NCI-H226 (cell line): ENCODE measurements at regions not wholly inside any gene's neighbourhood (a gene's known extent, or its start where the extent isn't known, plus 50 kb on each side); places are given as distances from the start of the nearest gene placed in this dataset.
"Not testable (repeated sequence)": the region's sequence is repeated elsewhere in the genome, so short reads cannot be mapped to it uniquely, and the experiment has no call there.

Experiments used
- DNase-seq: peaks from one replicate; pipeline ENCODE4 v3.0.0-alpha.2; 2015

GRCh38 chr4:40681600-40681999, 51.9 kb upstream of the RBM47 start:
- no peak for DNase-seq

GRCh38 chr4:40682290-40683101, 52.8 kb upstream of the RBM47 start:
- DNase-seq: no peak

GRCh38 chr4:40683536-40684145, 54.0 kb upstream of the RBM47 start:
- DNase-seq: not testable (repeated sequence)

GRCh38 chr4:40684404-40684803, 54.7 kb upstream of the RBM47 start:
- DNase-seq: no peak

- peak; percentile 28 for DNase-seq
Measured at GRCh38 chr4:40685300-40685699, 55.6 kb upstream of the RBM47 start.

GRCh38 chr4:40686081-40686913, 56.6 kb upstream of the RBM47 start:
- no peak for DNase-seq

GRCh38 chr4:40687676-40688389, 58.2 kb upstream of the RBM47 start:
- no peak for DNase-seq

GRCh38 chr4:40688446-40689095, 58.9 kb upstream of the RBM47 start:
- DNase-seq: no peak

- DNase-seq: no peak
Measured at GRCh38 chr4:40693946-40694345, 55.8 kb upstream of the NSUN7 start.

- not testable (repeated sequence) for DNase-seq
Measured at GRCh38 chr4:40697476-40697875, 52.3 kb upstream of the NSUN7 start.

- no peak for DNase-seq
Measured at GRCh38 chr4:40698733-40699132, 51.0 kb upstream of the NSUN7 start.

- peak; percentile 46 for DNase-seq
Measured at GRCh38 chr4:40699648-40700047, 50.1 kb upstream of the NSUN7 start.
